Mucosa of gallbladder (tissue), 1 donor: ENCODE measurements at regions not wholly inside any gene's neighbourhood (a gene's known extent, or its start where the extent isn't known, plus 50 kb on each side); places are given as distances from the start of the nearest gene placed in this dataset.
"Not testable (repeated sequence)": the region's sequence is repeated elsewhere in the genome, so short reads cannot be mapped to it uniquely, and the experiment has no call there.

Experiments
- DNase-seq: peaks from one replicate; pipeline ENCODE4 v3.0.0-alpha.2; 2020; ENCODE audit warnings: low spot score
- donor health status: DM: no; HTN: no; CAD: no.

DNA sequence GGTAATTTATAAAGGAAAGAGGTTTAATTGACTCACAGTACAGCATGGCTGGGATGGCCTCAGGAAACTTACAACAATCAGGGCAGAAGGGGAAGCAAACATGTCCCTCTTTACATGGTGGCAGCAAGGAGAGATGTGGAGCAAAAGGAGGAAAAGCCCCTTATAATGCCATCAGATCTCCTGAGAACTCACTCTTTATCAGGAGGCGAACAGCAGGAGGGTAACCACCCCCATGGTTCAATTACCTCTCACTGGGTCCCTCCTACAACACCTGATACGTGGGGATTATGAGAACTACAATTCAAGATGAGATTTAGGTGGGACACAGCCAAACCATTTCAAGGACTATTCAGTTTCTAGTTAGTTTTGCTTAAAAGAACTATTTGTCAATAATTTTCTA, 453.3 kb downstream of the C12orf50 start:
- DNase-seq, result no peak

DNA sequence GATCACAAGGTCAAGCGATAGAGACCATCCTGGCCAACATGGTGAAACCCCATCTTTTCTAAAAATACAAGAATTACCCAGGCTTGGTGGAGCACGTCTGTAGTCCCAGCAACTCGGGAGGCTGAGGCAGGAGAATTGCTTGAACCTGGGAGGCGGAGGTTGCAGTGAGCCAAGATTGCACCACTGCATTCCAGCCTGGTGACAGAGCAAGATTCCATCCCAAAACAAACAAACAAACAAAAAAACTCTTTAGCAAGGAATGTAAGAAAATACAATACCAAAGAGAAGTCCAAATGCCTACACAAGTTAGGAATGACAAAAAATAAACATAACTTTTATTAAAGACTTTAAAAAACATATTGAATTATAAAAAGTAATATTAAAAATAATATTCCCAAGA, 462.3 kb downstream of the C12orf50 start:
- DNase-seq, result not testable (repeated sequence)

DNA sequence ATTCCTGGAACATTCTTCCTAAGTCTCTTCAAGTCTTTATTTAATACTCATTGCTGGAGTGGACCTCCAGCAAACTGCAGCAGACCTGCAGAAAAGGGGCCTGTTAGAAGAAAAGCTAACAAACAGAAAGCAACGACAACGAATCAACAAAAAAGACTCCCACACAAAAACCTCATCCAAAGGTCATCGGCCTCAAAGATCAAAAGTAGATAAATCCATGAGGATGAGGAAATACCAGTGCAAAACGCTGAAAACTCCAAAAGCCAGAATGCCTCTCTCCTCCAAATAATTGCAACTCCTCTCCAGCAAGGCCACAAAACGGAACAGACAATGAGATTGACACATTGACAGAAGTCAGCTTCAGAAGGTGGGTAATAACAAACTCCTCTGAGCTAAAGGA, 472.2 kb downstream of the C12orf50 start:
- DNase-seq, result no peak

DNA sequence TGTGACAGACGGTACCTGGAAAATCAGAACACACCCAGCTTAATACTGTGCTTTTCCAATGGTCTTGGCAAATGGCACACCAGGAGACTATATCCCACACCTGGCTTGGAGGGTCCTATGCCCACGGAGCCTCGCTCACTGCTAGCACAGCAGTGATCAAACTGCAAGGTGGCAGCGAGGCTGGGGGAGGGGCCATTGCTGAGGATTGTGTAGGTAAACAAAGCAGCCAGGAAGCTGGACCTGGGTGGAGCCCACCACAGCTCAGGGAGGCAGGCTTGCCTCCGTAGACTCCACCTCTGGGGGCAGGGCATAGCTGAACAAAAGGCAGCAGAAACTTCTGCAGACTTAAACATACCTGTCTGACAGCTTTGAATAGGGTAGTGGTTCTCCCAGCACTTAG, 498.0 kb downstream of the C12orf50 start:
- not testable (repeated sequence) for DNase-seq

DNA sequence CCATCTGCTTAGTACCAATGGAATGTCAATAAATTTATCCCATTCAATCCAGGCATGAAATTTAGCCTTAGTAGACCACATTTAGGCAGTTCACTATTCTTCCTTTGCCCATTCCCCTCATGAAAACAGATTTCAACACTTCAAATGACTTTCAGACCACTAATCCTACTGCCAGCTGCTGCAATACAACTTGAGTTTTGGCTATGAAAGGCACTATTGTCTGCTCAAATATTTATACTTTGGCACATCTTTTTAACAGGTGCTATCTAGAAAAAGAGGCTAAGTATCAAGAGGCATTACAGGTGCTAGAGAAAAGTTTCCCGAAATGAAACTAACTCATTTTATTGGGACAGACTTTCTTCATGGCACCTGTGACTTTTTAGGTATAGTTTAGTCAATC, 499.8 kb downstream of the C12orf50 start:
- DNase-seq, result no peak

DNA sequence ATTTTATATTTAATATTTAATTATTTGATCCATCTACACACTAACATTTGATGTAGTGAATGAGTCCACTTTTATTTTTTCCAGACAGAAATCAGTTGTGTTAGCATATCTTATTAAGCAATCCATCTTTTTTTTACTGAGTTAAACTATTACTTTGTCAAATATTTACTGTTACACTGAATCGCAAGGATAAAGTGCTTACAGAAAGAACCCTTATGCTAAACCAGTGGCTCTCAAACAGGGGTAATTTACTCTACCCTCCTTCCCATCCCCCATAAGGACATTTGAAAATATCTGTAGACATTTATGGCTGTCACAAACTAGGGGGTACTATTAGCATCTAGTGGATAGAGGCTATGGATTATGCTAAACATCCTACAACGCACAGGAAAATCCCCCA, 508.2 kb downstream of the C12orf50 start:
- no peak for DNase-seq

DNA sequence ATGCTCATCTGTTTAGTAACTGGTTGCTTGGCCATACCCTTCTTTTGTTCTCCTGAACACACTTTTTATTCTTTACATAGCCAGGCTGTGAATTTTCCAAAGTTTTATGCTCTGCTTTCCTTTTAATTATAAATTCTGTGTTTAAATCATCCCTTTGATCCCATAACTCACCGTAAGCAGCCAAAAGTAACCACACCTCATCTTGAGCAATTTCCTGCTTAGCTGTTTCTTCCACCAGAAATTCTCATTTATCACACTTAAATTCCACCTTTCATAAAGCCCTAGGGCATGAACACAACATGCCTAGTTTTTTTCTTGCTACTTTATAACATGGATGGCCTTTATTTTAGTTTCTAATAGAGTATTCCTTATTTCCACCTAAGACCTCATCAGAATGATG, 510.7 kb downstream of the C12orf50 start:
- no peak for DNase-seq

DNA sequence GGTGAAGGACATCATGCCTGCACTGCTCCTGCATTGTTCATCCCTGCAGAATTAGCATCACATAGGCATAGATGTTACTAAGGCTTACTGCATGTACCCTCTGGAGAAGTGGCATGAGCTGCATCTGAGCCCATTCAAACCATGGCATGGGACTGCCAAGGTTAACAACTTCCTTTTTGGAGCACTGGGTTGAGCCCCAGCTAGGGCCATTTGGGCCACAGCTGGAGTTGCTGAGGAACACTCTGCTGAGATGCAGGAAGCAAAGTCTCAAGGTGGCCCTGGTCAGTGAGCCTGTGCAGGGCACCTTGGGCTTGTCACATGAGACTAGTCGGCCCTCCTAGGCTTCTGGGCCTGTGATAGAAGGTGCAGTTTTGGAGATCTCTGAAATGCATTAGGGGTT, 511.2 kb downstream of the C12orf50 start:
- DNase-seq, result no peak

DNA sequence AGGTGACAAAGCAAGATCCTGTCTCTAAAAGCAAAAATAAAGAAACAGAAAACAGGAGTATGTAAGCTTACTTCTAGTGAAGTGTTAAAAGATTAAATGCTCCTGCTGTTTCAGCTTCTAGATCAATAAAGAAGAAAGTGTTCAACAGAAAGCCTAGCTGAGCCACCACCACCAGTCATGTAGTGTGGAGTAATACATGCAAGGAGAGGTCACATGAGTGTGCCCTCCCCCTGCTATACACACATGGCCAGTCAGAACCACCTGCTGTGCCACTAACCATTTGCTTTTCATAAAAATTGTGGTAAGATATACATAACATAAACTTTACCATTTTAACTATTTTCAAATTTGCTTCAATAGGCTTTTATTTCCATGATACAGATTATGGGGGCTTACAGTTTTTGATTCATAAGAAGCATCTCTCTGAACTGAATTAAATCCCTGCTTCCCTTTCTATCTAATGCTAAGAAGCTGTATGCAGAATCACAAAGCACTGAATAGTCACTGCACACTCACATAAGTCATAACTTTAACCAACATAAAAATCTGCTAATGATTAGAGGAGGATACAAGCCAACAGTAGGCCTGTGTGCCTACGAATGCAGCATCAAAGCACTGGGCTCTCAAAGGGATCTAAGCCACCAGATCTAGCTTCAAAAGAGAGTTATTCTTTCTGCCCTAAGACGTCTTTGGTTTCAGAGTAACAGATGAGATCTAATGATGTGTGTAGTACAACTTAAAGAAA, 515.5 kb downstream of the C12orf50 start:
- DNase-seq, result no peak

DNA sequence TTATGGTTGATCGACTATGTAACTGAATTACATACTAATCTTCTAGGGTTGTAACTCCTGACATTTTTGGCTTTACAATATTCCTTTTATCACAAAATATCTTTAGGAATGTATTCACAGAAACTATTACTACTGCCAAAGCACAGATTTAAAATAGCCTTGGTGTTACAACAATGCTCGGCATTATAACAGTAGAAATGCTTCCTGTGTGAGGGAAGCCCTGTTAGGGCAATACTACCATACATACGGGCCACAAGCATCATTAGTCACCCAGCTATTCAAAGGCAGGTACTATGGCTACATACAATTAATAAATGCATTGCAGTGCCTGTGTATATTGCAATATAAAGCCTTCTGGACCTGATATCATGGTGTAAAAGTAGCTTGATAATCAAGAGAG, 517.8 kb downstream of the C12orf50 start:
- no peak for DNase-seq

DNA sequence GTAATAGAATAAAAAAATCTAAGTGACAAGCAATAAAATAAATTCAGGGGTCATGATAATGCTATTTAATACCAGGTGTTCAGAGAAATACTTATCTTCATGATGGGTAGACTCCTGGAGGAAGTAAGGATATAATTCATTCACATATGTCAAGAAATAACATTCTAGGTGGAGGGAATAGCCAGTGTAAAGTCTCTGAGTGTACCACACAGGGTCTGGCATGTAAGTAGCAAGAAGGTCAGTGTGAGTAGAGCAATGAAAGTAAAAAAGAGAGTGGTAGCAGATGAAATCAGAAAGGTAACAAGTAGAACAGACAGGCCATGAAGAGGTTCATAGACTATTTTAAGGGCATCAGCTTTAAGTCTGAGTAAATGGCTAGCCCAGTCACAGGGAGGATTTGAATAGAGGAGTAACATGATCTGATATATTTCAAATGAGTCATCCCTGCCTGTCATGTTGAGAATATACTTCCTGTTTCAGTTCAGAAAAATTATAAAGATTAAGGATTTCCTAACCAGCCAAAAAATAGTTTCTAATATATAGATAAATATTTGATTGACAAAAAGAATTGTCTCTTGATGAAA, 519.9 kb downstream of the C12orf50 start:
- DNase-seq, result no peak

DNA sequence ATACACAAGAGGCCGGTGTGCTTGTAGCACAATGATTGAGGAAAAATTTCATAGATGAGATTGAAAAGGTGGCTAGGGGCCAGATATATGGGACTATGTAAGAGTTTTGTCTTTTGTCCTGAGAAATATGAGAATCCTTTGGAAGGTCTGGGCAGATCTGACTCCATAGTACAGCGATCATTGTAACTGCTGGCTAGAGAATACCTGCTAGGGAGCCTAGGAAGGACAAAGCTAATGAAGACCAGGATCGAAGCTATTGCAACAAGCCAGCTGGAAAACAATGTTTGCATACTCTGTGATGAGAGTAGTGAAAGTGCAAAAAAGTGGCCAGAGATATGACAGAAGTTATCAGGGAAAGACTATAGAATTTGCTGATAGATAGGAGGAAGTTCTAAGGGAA, 537.6 kb downstream of the C12orf50 start:
- no peak for DNase-seq

DNA sequence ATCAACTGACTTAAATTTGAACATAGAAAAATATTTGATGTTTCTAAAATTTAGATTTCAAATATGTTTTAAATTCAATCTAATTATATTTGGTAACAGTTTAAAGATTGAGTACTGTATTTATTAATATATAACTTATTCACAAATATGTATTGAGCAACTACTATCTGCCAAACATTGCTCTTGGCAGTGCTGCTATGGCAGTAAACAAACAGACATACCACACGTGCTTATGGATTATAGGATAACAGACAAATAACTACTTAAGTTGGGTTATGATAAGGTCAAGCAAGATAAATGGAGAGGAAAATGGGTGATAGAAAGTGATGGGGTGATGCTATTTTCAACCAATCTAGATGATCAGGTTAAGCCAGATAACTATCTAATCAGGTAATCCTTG, 538.1 kb downstream of the C12orf50 start:
- no peak for DNase-seq

DNA sequence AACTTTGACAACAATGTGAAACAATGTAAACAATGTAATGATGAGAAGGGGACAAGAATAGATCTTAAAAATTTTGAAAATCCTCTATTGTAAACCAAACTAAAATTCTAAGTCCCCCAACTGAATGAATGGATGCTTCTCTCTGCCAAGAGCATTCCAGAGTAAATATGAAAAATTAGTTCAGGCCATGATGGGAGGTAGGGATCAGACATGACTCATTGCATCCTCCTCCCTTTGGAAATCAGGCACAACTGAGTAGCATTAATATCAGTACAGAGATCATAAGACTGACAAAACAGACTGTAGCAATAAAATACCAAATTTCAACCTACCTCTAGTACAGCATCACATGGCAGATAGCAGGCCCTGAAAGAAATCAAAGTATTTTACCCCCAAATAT, 559.9 kb downstream of the C12orf50 start:
- no peak for DNase-seq

DNA sequence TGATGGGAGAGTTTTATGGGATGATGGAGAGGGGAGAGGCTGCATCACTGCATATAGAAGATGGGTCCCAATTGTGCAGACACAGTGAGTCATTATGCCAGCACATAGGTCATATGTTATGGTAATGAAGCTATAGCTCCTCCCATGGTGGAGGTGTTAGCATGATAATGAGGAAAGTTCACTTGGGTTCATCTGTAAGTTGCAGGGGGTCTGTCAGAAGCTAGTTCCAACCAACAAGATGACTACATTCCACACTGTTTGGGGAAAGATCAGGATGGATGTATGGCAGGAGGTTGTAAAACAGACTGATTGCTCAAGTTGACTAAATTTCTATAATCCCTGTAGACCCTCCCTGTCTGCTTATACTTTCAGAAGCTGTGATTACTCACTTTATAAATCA, 561.3 kb downstream of the C12orf50 start:
- no peak for DNase-seq

DNA sequence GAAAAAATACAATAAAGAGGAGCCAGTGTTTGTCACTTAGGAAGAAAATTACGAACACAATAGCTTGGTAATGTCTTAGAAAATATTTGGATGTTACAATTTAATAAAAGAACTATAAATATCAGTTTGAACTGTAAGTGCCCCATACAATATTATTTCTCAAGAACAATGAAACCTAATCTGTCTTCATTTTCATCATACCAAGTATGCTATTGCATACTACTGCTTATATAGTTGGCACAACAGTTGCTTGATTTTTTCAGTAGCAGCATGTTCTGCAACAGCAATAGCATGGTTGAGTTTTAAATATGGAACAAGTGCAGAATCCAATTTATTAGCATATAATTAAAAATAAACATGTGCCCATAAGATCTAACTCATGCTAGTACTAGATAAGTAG, 564.6 kb downstream of the C12orf50 start:
- DNase-seq, result no peak

DNA sequence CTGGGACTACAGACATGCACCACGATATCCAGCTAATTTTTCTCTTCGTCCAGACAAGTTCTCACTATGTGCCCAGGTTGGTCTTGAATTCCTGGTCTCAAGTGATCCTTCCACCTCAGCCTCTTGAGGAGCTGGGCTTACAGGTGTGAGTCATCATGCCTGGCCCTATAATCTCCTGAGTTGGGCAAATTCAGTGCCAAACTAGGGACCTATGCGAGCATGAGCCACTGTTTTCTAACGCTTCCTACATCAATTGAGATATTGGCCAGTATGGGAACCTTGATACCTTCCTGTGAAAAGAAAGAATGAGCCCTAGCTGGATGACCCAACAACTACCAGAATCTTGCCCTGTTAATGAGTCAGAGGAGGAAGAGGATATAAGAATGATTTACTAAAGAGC, 585.2 kb downstream of the C12orf50 start:
- no peak for DNase-seq

DNA sequence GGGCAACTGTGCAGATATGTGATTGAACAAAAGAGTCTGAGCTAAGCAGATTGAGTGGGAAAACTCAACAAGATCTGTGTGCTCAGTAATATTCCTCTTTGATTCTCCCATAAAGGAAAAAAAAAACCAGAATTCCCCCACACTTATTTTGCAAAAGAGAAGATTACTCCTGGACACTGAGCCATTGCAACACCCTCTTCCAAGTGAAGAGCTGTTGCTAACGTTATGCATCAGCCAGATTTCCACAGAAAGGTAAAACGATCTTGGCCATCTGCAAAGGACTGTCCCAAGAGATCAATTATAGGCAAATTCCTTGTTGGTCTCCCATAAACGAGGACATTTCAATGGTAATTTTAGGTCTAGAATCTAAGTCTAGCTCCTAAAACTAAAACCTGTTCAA, 587.7 kb downstream of the C12orf50 start:
- DNase-seq, result no peak

DNA sequence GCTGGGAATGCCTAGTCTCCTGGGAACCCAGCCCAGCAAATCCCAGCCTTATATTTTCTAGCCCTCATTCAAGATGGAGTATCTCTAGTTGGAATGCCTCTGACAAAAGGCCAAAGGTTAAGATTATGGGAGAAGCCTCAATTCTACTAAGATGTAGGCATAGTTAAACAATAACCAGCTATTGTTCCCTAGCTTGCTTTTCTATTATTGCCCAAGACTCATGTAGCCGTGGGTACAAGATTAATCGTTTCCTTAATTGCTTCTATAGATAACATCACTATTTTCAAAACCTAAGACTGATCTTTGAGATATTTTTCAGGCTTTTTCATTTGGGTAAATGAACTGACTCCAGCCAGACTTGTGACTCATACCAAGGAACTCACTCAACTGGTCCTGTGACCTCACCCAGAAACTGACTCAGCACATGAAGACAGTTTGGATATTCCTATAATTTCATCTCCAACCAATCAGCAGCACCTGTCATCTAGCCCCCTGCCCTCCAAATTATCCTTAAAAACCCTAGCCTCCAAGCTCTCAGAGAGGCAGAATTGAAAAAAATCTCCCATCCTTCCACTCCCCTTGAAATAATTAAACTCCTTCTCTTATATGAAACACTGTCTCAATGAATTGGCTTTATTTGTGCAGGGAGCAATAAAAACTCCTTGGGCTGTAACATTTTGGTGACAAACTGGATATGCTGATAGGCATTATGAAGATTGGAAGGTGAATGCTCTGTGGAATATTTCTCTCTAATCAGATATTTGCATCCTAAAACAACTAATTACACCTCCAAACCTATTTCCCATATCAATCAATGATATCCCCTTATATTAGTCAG, 589.0 kb downstream of the C12orf50 start:
- DNase-seq, result peak; percentile 71

DNA sequence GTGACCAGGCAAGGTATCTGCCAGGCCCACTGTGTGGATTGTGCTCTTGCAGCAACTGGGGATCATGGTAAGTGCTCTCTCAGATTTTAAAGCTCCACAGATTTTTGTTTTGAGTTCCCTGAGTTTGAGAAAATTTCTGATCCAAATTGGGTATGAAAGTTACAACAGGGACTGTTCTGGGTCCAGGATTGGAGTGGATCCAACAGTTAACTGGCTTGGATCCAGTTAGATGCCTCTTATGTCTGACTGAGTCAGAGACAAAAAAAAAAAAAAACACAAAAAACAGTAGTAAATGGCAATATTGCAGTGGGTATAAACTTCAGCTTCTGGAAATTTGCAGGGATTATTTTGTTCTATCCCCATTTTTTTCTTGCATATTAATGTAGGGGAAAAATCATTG, 598.8 kb downstream of the C12orf50 start:
- DNase-seq, result no peak

DNA sequence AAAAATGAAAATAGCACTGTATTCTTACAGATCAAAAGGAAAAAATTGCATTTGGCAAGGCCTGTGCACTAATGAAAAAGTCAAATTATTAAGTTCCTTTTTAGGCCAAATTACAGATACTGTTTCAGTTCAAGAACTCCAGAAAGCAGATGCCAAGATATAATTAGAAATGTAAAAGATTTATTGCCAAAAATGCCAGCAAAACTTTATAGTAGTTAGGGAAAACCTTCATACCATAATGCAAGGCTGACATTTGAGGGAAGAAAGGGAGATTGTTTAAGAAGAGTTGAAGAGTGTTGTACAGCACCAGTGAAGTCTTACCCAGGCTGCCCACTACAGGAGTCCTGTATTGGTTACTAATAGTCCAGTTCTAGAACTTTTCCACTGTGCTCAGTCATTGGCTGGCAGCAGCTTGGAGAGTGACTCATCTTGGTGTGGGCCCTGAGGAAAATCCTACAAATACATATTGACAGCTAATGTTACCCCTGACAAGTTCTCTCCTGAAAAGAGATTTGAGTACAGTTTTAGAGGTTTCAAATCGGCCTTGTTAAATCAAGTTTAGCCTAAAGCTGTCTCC, 600.4 kb downstream of the C12orf50 start:
- DNase-seq, result no peak

DNA sequence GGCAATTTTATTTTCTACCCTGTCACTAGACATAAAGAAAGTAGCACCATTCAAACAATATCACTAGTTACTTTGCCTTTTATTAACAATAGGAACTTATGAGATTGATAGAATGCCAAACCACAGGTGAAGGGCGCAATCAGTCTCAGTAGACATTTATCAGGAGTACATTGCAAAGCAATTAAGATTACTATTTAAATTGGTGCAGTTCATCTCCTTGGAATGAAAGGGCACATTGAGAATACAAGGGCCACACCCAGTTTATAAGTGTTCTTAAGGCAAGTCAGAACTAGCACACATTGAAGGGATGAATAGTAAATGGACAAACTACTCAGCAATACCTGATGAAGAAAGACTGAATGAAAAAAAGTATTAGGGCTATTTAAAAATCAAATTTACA, 601.4 kb downstream of the C12orf50 start:
- no peak for DNase-seq
